ENCODE measurements at regions not wholly inside any gene's neighbourhood (a gene's known extent, or its start where the extent isn't known, plus 50 kb on each side); places are given as distances from the start of the nearest gene placed in this dataset.

DNA sequence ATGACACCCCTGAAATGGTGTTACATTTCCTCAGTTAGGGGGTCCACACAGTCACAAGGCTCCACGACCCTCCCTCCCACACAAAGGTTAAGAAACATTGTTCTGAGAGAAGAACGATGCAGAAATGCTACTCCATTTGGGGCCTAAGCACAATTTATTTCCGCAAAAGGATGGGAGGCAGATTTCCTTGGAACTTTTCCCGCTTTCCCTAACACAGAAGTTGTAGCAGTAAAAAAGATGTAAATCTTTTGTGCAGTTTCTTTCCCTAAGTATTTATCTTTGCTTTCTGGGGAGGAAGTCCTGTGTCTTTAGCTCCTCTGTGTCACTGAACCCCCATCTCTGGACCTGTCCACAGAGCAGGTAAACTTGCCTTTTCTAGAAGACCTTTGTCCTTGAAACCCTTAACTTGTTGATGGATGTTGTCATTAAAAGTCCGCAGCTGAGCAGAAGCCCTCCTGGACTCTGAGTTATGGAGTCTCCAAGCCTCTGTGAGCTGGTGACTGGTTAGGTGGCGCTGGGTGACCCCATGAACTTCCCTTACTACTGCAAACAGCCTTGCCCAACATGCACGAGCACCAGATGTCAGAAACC, 67.2 kb upstream of the SHISA3 start:
- DNase-seq (ENCODE audit: low read depth, low spot score): no peak

DNA sequence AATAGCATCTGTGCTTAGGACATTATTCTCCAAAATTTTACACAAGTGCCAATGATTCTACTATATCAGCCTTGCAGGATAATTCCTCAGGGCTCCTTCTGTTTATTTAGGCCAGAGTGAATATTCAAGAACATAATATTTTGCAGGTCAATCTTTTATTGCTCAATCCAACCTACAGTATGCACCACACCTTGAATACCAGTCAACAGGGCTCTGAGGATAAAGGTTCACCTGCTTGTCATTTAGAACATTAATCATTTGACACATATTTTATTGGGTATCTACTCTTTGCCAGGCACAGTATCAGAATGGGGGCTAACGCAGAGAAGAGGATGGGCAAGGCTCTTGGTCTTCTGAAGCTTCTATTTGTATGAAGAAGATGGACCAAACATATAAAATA, 66.2 kb upstream of the SHISA3 start:
- no peak for DNase-seq (ENCODE audit: low read depth, low spot score)

DNA sequence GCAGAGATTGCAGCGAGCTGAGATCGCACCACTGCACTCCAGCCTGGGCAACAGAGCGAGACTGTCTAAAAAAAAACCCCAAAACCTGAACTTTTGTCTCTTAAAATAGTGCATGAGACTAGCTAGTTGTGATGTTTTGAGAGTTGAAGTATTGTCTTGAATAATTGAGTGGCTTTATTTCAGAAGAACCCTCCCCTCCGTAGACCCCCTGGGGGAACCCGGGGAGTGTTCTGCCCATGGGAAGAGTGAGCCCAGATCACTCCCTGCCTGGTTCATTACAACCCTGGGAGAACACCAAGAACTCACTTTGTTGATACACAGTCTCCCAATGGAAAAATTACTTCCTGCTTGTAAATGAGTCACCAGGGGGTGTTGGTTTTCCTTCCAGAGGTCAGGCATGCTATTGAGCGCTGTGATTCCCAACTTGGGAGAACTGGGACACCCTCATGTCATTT, 65.3 kb upstream of the SHISA3 start:
- DNase-seq (ENCODE audit: low read depth, low spot score): no peak

DNA sequence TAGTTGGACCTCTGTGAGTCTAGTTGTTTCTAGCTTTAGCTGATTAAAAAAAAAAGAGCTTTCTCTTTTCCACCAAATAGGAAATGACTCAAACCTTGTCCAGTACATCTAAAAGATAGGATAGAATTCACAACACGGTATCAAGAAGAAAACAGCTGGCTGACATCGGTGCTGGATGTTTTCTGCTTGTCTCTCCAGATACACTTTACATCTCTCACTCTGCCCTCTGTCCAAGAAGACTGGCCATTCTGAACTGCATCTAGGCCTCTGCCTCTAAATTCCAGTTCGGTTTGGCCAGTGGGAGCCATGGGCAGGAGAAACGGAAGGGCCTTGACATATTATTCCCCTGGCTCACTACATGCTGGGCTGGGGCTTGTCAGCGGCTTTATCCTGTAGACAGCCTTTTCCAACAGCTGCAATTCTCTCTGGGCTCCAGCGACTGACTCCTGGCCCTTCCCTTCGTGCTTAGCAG, 57.3 kb upstream of the SHISA3 start:
- DNase-seq (ENCODE audit: low read depth, low spot score): peak; percentile 20

DNA sequence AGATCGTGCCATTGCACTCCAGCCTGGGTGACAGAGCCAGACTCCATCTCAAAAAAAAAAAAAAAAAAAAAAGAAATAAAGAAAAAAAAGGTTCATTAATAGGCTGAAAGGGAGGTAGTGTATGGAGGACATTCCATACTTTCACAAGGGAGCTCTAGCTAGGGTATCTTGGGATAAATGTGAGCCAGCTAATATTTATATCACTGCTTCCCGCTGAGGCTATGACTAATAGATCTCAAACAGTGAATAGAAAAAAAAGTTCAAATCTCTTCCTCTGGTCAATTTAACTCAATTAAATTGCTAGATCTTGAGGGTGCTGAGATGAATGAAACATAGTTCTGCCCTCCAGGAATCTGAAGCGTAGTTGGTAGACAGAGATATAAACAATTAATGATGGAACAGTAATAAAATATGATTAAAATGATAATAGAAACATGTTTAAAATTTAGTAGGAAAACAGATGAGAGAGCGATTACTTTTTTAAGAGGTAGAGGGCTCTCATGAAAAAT, 55.7 kb upstream of the SHISA3 start:
- DNase-seq (ENCODE audit: low read depth, low spot score): peak; percentile 10

DNA sequence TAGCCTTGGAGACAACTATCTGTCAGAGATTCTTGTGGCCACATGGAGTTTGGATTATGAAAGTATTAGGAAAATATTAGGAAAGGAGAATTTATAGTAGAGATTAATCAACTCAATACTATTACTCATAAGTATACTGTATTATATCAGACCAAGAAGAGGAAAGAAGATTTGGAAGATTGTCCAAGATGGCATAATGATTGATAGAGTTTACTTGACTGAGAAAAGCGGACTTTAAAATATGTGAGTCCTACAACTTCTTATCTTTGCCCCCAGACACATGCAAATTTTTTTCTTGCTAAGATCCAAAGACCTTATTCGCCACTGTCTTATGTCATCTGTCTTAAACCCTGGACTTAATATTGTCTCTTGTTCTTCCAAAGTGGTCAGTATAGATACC, 54.8 kb upstream of the SHISA3 start:
- no peak for DNase-seq (ENCODE audit: low read depth, low spot score)

DNA sequence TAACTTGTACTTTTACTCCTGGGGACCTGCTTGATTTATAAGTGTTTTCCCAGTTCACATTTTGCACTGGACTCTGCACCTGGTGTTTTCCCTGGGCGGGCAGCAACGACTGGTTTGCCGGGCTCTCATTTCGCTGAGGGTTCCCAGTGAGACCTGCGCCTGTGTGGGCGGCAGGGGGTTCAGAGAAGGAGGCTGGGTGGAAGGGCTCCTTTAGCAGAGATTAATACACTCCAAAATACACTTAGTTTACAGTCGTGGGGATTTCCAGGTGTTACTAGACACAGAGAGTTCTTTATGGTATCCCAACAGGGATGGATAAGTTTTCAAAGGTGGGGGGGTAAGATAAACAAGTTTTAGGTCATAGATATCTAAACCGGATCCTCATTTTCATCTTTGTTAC, 53.0 kb upstream of the SHISA3 start:
- no peak for DNase-seq (ENCODE audit: low read depth, low spot score)

DNA sequence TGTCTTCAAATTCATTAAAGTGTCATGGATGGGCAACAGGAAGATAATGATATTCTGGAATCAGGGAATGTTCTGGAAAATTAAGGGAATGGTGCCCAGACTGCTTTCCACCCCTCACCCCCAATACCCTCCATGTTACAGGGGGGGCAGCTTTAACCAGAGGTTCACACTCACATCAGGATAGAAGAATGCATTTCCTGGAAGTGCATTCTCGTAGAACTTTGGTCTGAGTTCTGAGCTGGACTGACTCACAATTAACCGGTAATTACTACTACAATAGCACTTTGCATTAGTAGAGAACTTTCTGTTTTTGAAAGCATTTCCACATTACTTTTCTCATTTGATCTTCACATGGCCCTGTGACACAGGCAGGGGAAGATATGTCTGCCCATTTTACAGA, 52.5 kb upstream of the SHISA3 start:
- DNase-seq (ENCODE audit: low read depth, low spot score): no peak

DNA sequence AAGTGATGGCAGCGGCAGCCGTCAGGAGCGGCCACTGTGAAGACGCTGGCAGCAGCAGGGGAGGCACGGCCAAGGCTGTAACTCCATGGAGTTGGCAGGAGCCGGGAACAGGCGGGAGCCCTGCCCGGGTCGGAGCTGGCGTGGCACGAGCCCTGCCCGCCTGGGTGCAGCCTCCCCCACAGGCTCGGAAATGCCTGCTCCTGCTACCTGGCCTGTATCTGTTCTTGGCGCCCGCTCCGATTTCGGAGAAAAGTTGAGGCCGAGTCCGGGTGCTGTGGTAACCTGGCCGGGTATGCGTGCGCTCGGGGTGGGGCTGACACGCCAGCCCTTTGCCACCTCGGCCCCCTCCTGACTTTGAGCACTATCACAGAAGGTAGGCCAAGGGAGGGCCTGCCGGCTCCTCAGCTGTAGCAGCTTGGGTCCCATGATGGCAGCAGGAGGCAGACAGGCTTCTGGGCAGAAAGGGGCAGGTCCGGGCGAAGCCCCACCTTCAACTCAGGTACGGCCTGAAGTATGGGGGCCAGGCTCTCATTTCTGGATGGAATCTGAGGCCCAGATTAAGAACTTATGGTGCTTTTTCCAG, 51.2 kb upstream of the SHISA3 start:
- no peak for DNase-seq (ENCODE audit: low read depth, low spot score)

DNA sequence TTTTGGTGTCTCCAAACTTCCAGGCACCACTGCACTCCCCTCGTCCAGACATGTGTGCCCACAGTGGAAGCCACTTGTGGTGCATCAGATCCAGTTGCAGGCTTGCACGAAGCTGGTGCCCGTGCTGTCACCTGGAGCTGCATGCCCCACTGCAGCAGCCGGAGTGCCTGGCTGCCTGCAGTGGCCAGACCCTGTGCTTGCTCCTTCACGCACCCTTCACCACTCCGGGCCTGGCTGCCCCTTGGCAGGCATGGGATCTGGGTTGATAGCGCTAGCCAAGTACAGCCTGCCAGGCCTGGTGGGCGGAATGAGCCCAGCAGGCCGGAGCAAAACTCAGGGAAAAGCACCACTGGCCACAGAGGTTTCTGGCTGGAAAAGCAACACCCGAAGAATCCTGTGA, 50.2 kb upstream of the SHISA3 start:
- no peak for DNase-seq (ENCODE audit: low read depth, low spot score)

Data from astrocyte of the hippocampus (primary cell).